Psoas muscle (tissue), 7 donors: ENCODE measurements at regions not wholly inside any gene's neighbourhood (a gene's known extent, or its start where the extent isn't known, plus 50 kb on each side); places are given as distances from the start of the nearest gene placed in this dataset.

ENCODE experiments used
- ATAC-seq, 4 donors: fragments of 200-7000 bp; cut with Tn5 transposase; one replicate each; pipeline ENCODE4 v1.9.1; 2020; ENCODE audit warnings: moderate library complexity in 3 of 4, mild to moderate bottlenecking in 2 of 4
- DNase-seq, 2 donors: peaks; one replicate each; pipeline ENCODE4 v3.0.0-alpha.2; 2020
- H3K27ac ChIP-seq: fragments of 200-600 bp; one replicate; pipeline ENCODE4 v1.8.0; 2022
- H3K27me3 ChIP-seq, 3 donors: fragments of 200-600 bp in 1 of 3; one replicate each; pipeline versions ENCODE4 v1.6.1 to v1.8.0; 2013 to 2022; ENCODE audit warnings: low read length in 2 of 3, mild to moderate bottlenecking in 2 of 3, moderate library complexity in 1 of 3; ENCODE audit not compliant: insufficient read depth in 3 of 3
- H3K36me3 ChIP-seq, 2 donors: fragments of 200-600 bp in 1 of 2; one replicate each; pipeline versions ENCODE4 v1.6.1 to v1.8.0; 2013 to 2022; ENCODE audit warnings: low read depth in 1 of 2, mild to moderate bottlenecking in 1 of 2, moderate library complexity in 1 of 2; ENCODE audit not compliant: insufficient read depth in 1 of 2
- H3K4me1 ChIP-seq: fragments of 200-600 bp; one replicate; pipeline ENCODE4 v1.8.0; 2022
- H3K4me3 ChIP-seq: fragments of 200-600 bp; one replicate; pipeline ENCODE4 v1.8.0; 2022; ENCODE audit warnings: mild to moderate bottlenecking
- H3K9me3 ChIP-seq: fragments of 200-600 bp; one replicate; pipeline ENCODE4 v1.8.0; 2022
- CTCF ChIP-seq: fragments of 200-600 bp; IDR thresholded peaks from one replicate; pipeline ENCODE4 v1.8.0; 2022; ENCODE audit warnings: antibody characterized with exemption
- WGBS, 3 donors: extraction: QIAGEN DNeasy Blood & Tissue Kit; methylation state at CpG; one replicate each; pipeline versions ENCODE4 v1.1.6 to v1.1.7; 2013; 5-methylcytosine and 5-hydroxymethylcytosine counted together
- intact Hi-C, 2 donors: fragments of 100-400 bp; cut with DNase I; formaldehyde crosslinking; loops; one replicate each; pipeline versions ENCODE4 v1.11.0 to v1.14.2; 2022
- donor health status: healthy with polysubstance abuse.
- donor health status: DM: no; HTN: no; CAD: no; lungs with moderate emphysema.
- donor health status: Bipolar disorder and iron deficiency.
- donor health status: healthy.
- donor health status: DM: yes; HTN: yes; CAD: no.
- donor health status: DM: no; HTN: no; CAD: no.
- donor health status: DM: yes; HTN: yes; CAD: no.

DNA sequence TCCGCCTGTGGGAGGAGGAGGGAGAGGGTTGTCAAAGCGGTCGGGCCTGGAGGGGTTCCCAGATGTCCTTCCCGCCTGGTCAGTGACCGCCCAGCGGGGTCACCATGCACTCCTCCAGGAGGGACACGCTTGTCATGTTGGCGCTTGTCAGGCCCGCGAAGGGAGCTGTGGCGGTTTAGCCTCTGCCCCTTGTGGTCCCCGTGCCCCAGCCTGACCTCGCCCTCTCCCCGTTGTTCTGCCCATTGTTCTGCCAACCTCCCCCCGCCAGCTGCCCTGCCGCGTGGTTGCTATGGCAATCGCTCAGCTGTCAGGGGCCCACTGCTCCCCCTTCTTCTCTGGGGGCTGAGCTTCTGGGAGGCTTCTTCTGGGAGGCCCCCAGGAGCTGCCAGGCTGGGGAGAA lies 146.4 kb upstream of the CIBAR2 start:
- TF ChIP-seq CTCF: no peak
- intact Hi-C loops: no loop called here
- Histone ChIP-seq H3K9me3 (no peaks in the 10 kb centered on the region), H3K4me3 (no peak overlapping the region), H3K27ac (no peak overlapping the region), H3K36me3 (no peaks in the 10 kb centered on the region), H3K27me3 (no peaks in the 10 kb centered on the region), H3K4me1 (peaks cover 10% of the 10 kb centered on the region)
- WGBS, 3 donors: 58 to 65% (median 61%) methylated on average over 17 to 18 of the region's 18 CpGs
- no peak for DNase-seq
- ATAC-seq: peak in 1 of 4 donors; percentile 13

DNA sequence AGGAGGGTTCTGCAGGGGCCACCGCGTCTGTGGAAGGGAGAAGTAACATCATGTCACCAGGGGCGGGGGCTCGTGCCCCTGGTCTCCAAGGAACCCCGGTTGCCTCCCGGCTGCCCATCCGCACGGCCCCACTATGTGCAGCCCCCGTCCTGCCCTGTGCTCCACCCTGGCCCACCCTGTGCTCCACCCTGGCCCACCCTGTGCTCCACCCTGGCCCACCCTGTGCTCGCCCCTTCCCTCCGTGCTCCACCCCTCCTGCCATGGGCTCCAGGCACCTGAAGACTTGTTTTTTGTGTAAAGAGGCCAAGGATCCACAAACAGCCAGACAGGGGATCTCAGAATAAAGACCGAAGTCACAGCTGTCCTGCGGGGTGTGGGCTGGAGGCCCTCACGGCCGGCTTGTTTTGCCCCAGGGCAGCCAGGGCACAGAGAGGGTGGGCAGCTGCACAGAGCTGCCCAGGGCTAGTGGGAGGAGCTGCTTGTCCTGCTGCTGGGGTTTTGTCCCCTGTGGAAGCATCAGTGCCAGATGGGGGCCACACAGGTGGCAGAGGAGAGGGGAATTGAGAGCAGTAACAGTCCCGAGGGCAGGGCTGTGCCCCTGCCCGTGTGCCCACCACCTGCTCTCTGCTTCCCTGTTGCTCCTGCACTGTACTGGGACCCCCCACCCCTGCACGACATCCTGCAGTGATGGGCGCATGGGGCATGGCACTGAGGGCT lies 147.0 kb upstream of the CIBAR2 start:
- no peaks in the 10 kb centered on the region for H3K36me3 ChIP-seq
- H3K27me3 ChIP-seq: no peaks in the 10 kb centered on the region
- 67 to 87% (median 78%) methylated on average over 17 to 19 of the region's 19 CpGs for WGBS, 3 donors
- intact Hi-C loops: no loop called here
- no peak for TF ChIP-seq CTCF
- DNase-seq: no peak
- ATAC-seq: no peak
- H3K9me3 ChIP-seq: no peaks in the 10 kb centered on the region
- no peak overlapping the region for H3K27ac ChIP-seq
- H3K4me1 ChIP-seq: peaks cover 10% of the 10 kb centered on the region
- H3K4me3 ChIP-seq: no peak overlapping the region

GRCh38 chr16:85259832-85260167 lies 147.5 kb upstream of the CIBAR2 start:
- Histone ChIP-seq H3K4me3 (no peak overlapping the region), H3K9me3 (no peaks in the 10 kb centered on the region), H3K36me3 (no peaks in the 10 kb centered on the region), H3K4me1 (peaks cover 10% of the 10 kb centered on the region), H3K27ac (no peak overlapping the region), H3K27me3 (no peaks in the 10 kb centered on the region)
- TF ChIP-seq CTCF: no peak
- 80 to 85% (median 83%) methylated on average over 9 of the region's 9 CpGs for whole genome bisulfite sequencing, 3 donors
- no peak for ATAC-seq
- no peak for DNase-seq
- intact Hi-C loops: no loop called here

GRCh38 chr16:85261204-85261603 lies 148.9 kb upstream of the CIBAR2 start:
- Histone ChIP-seq H3K27ac (no peak overlapping the region), H3K9me3 (no peaks in the 10 kb centered on the region), H3K27me3 (no peaks in the 10 kb centered on the region), H3K36me3 (no peaks in the 10 kb centered on the region), H3K4me1 (peaks cover 10% of the 10 kb centered on the region), H3K4me3 (no peak overlapping the region)
- intact Hi-C loops: no loop called here
- TF ChIP-seq CTCF: no peak
- DNase-seq (no peak), ATAC-seq (no peak)
- 89 to 95% (median 93%) methylated on average over 10 of the region's 10 CpGs for WGBS, 3 donors
